GM18868 (cell line): ENCODE measurements at regions not wholly inside any gene's neighbourhood (a gene's known extent, or its start where the extent isn't known, plus 50 kb on each side); places are given as distances from the start of the nearest gene placed in this dataset.
A peak's percentile ranks its signal among the peaks of the same experiment; 100 is the strongest.
"Not testable (repeated sequence)": the region's sequence is repeated elsewhere in the genome, so short reads cannot be mapped to it uniquely, and the experiment has no call there.

ENCODE experiments used
- ATAC-seq: cut with Tn5 transposase; IDR thresholded peaks from one replicate; pipeline ENCODE4 v1.9.1; 2021; ENCODE audit warnings: mild to moderate bottlenecking, moderate library complexity; ENCODE audit not compliant: unreplicated experiment

DNA sequence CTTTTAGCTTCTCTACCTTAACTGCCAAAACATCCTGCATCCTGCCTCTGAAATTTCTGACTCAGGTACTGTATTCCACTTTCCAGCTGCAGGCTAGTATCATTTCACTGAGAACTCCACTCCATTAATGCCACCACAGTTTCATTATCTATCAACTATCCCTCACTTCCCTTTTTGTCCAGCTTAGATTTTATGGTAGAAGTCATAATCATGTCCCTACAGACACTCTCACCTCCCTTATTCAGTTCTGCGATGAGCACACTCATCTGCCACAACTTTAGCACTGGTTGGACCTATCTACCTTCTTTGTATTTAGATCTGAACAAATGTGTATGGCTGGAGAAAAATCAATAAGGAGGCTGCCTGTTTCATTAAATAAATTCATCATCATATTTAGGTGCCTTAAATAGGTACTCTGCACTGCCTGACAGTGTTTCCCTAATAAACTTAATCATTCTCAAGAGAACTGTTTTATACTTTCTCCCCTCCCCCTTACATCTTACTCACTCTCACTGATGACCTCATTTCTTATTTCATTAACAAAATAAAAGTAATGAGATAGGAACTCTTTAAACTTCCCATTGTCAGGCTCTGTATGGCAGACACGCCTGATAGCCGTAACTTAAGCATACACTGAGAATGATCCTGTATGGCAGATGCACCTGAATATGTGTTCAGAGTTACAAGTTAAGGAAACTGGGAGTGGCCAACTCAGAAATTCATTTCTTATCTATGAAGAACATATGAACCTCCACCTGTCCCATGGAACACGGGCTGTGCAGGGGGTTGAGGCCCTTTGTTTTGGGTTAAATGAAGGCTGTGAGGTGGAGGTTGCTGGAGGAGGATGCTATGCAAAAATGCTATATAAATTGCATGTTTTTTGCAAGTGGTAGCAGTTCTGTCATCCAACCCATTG is 95.3 kb upstream of the MAN1A1 start:
- peak; percentile 74 for ATAC-seq

DNA sequence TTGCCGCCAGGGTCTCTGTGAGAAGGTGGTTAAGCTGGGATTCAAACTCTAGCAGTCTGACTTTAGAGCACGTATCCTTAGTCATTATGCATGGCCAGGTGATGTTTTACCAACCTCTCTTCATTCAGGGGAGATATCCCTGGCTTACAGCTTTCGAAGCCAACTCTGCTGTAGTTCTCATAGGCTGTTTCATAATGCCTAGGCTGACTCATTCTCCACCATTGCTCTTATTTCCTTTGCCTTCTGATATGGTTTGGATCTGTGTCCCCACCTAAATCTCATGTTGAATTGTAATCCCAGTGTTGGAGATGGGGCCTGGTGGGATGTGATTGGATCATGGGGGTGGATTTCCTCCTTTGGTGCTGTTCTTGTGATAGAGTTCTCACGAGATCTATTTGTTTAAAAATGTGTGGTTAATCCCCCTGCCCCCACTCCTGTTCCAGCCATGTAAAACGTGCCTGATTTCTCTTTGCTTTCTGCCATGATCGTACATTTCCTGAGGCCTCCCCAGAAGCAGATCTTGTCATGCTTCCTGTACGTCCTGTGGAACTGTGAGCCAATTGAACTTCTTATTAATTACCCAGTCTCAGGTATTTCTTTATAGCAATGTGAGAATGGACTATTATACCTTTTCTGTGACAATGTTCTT is 94.6 kb upstream of the MAN1A1 start:
- ATAC-seq: peak; percentile 5

- ATAC-seq: no peak
These were observed 93.2 kb upstream of the MAN1A1 start for GRCh38 chr6:119442776-119443184.

GRCh38 chr6:119440953-119441352 is 91.4 kb upstream of the MAN1A1 start:
- ATAC-seq: no peak

GRCh38 chr6:119436583-119436982 is 87.0 kb upstream of the MAN1A1 start:
- no peak for ATAC-seq

GRCh38 chr6:119431799-119432198 is 82.2 kb upstream of the MAN1A1 start:
- no peak for ATAC-seq

GRCh38 chr6:119430805-119431204 is 81.2 kb upstream of the MAN1A1 start:
- ATAC-seq: no peak

- ATAC-seq: no peak
These were observed 79.1 kb upstream of the MAN1A1 start for GRCh38 chr6:119428633-119429032.

GRCh38 chr6:119426619-119427018 is 77.1 kb upstream of the MAN1A1 start:
- ATAC-seq: no peak

- no peak for ATAC-seq
These were observed 74.4 kb upstream of the MAN1A1 start for GRCh38 chr6:119423996-119424395.

DNA sequence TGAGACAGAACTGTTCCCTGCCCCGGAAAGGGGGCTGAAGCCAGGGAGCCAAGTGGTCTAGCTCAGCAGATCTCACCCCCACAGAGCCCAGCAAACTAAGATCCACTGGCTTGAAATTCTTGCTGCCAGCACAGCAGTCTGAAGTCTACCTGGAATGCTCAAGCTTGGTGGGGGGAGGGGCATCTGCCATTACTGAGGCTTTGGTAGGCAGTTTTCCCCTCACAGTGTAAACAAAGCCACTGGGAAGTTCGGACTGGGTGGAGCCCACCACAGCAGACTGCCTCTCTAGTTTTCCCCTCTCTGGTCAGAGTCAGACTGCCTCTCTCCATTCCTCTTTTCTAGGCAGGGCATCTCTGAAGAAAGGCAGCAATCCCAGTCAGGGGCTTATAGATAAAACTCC is 68.5 kb upstream of the MAN1A1 start:
- not testable (repeated sequence) for ATAC-seq

GRCh38 chr6:119407156-119407555 is 57.6 kb upstream of the MAN1A1 start:
- no peak for ATAC-seq

DNA sequence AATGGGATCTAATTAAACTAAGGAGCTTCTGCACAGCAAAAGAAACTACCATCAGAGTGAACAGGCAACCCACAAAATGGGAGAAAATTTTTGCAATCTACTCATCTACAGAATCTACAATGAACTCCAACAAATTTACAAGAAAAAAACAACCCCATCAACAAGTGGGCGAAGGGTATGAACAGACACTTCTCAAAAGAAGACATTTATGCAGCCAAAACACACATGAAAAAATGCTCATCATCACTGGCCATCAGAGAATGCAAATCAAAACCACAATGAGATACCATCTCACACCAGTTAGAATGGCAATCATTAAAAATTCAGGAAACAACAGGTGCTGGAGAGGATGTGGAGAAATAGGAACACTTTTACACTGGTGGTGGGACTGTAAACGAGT is 55.6 kb upstream of the MAN1A1 start:
- not testable (repeated sequence) for ATAC-seq
